IMR-90 (cell line): ENCODE measurements at regions not wholly inside any gene's neighbourhood (a gene's known extent, or its start where the extent isn't known, plus 50 kb on each side); places are given as distances from the start of the nearest gene placed in this dataset.

ENCODE experiments used
- ATAC-seq: fragments of 200-7000 bp; cut with Tn5 transposase; 2 replicates; pipeline ENCODE4 v1.9.1; 2020; ENCODE audit warnings: low read depth, mild to moderate bottlenecking, moderate library complexity
- BruUV-seq: library from RNA; stranded (reverse); fragments of 400-500 nt; replicated peaks from 2 replicates; lab custom pipeline; 2021; lab: Mats Ljungman, UMichigan
- CTCF ChIA-PET: fragments of 300-600 bp; formaldehyde crosslinking; extraction: SDS; loops from one replicate; lab custom pipeline; 2021; ENCODE audit warnings: antibody characterized with exemption; lab: Yijun Ruan, JAX
- POLR2A ChIA-PET: fragments of 300-600 bp; sonication (Branson Sonifier 250); formaldehyde crosslinking; loops from one replicate; lab custom pipeline; 2022; ENCODE audit warnings: antibody characterized with exemption; ENCODE audit not compliant: unreplicated experiment; lab: Charles Lee
- DNase-seq: peaks from one replicate; pipeline ENCODE4 v3.0.0; 2013
- H2AFZ ChIP-seq: replicated peaks from 2 replicates; pipeline ENCODE3; 2013; ENCODE audit warnings: low read length, mild to moderate bottlenecking; ENCODE audit not compliant: poor library complexity
- H2AK5ac ChIP-seq: 2 replicates; pipeline ENCODE4 v1.6.1; 2013; ENCODE audit warnings: low read depth, low read length, inconsistent platforms
- H2AK9ac ChIP-seq: replicated peaks from 2 replicates; pipeline ENCODE3; 2013; ENCODE audit warnings: mild to moderate bottlenecking, low read depth, low read length, moderate library complexity; ENCODE audit not compliant: poor library complexity
- H2BK120ac ChIP-seq: 2 replicates; pipeline ENCODE4 v1.6.1; 2013; ENCODE audit warnings: low read depth, low read length, inconsistent platforms
- H2BK15ac ChIP-seq: 3 replicates; pipeline ENCODE4 v1.6.1; 2013; ENCODE audit warnings: low read depth, low read length, inconsistent platforms
- H2BK20ac ChIP-seq: 2 replicates; pipeline ENCODE4 v1.6.1; 2013; ENCODE audit warnings: low read depth, mild to moderate bottlenecking, inconsistent platforms, low read length, moderate library complexity
- H2BK5ac ChIP-seq: 2 replicates; pipeline ENCODE4 v1.6.1; 2013; ENCODE audit warnings: mild to moderate bottlenecking, low read depth, low read length, inconsistent platforms; ENCODE audit not compliant: poor library complexity, severe bottlenecking
- H3K14ac ChIP-seq: replicated peaks from 2 replicates; pipeline ENCODE4 v1.6.1; 2013; ENCODE audit warnings: low read depth, low read length, inconsistent platforms
- H3K18ac ChIP-seq: 2 replicates; pipeline ENCODE4 v1.6.1; 2013; ENCODE audit warnings: low read depth, low read length, control low read depth
- H3K23ac ChIP-seq: 2 replicates; pipeline ENCODE4 v1.6.1; 2013; ENCODE audit warnings: low read depth, low read length, inconsistent platforms
- H3K27ac ChIP-seq: 2 replicates; pipeline ENCODE4 v1.5.1; 2013; ENCODE audit warnings: mild to moderate bottlenecking, control low read depth, low read length; ENCODE audit not compliant: insufficient read depth
- H3K27me3 ChIP-seq: 2 replicates; pipeline ENCODE4 v1.6.1; 2013; ENCODE audit warnings: low read length; ENCODE audit not compliant: control insufficient read depth, insufficient read depth
- H3K36me3 ChIP-seq: 2 replicates; pipeline ENCODE4 v1.6.1; 2013; ENCODE audit warnings: low read length, mixed read lengths; ENCODE audit not compliant: control insufficient read depth, insufficient read depth
- H3K4ac ChIP-seq: 2 replicates; pipeline ENCODE4 v1.6.1; 2013; ENCODE audit warnings: low read depth, low read length, inconsistent platforms
- H3K4me1 ChIP-seq: 2 replicates; pipeline ENCODE4 v1.6.1; 2013; ENCODE audit warnings: low read length, mixed read lengths; ENCODE audit not compliant: control insufficient read depth, insufficient read depth
- H3K4me2 ChIP-seq: 2 replicates; pipeline ENCODE4 v1.6.1; 2013; ENCODE audit warnings: low read depth, mild to moderate bottlenecking, control low read depth, low read length, moderate library complexity
- H3K4me3 ChIP-seq: 2 replicates; pipeline ENCODE4 v1.5.1; 2013; ENCODE audit warnings: low read depth, mild to moderate bottlenecking, control low read depth, low read length, moderate library complexity; ENCODE audit not compliant: insufficient read depth
- H3K56ac ChIP-seq: 2 replicates; pipeline ENCODE4 v1.6.1; 2013; ENCODE audit warnings: low read length, inconsistent platforms; ENCODE audit not compliant: insufficient read depth; ENCODE audit errors: extremely low read depth
- H3K79me1 ChIP-seq, 2 experiments: 2 replicates each; pipeline ENCODE4 v1.6.1; 2013; ENCODE audit warnings: low read length in 2 of 2, inconsistent platforms in 1 of 2, low read depth in 1 of 2
- H3K9ac ChIP-seq: 2 replicates; pipeline ENCODE4 v1.6.1; 2013; ENCODE audit warnings: low read depth, low read length, control low read depth
- H3K9me1 ChIP-seq: 2 replicates; pipeline ENCODE4 v1.6.1; 2013; ENCODE audit warnings: low read length, inconsistent platforms; ENCODE audit not compliant: insufficient read depth
- H3K9me3 ChIP-seq: 2 replicates; pipeline ENCODE4 v1.6.1; 2013; ENCODE audit warnings: low read length; ENCODE audit not compliant: control insufficient read depth, insufficient read depth
- H4K20me1 ChIP-seq: 2 replicates; pipeline ENCODE4 v1.6.1; 2013; ENCODE audit warnings: low read length, inconsistent platforms; ENCODE audit not compliant: insufficient read depth
- H4K5ac ChIP-seq: 2 replicates; pipeline ENCODE4 v1.6.1; 2013; ENCODE audit warnings: mild to moderate bottlenecking, low read depth, low read length, control low read depth
- H4K8ac ChIP-seq, 2 experiments: 2 replicates each; pipeline ENCODE4 v1.6.1; 2013; ENCODE audit warnings: low read depth in 2 of 2, low read length in 2 of 2, control low read depth in 1 of 2, inconsistent platforms in 1 of 2
- H4K91ac ChIP-seq: 2 replicates; pipeline ENCODE4 v1.6.1; 2013; ENCODE audit warnings: low read depth, low read length, inconsistent platforms; ENCODE audit not compliant: insufficient read depth
- BHLHE40 ChIP-seq: fragments of 150-350 bp; IDR thresholded peaks from 2 replicates; pipeline ENCODE4 v1.6.1; 2016; ENCODE audit warnings: mild to moderate bottlenecking, low read depth, low read length
- CEBPB ChIP-seq: IDR thresholded peaks from 2 replicates; pipeline ENCODE4 v1.6.1; 2012; ENCODE audit warnings: low read depth, low read length, improper control_type of control experiment
- ELK1 ChIP-seq: fragments of 150-350 bp; IDR thresholded peaks from 2 replicates; pipeline ENCODE4 v1.6.1; 2016; ENCODE audit warnings: low read depth, mild to moderate bottlenecking, low read length, moderate library complexity, borderline replicate concordance
- MAZ ChIP-seq: IDR thresholded peaks from 2 replicates; pipeline ENCODE4 v1.6.1; 2012; ENCODE audit warnings: low read depth, mild to moderate bottlenecking, low read length, improper control_type of control experiment, moderate library complexity, borderline replicate concordance
- MXI1 ChIP-seq: IDR thresholded peaks from 2 replicates; pipeline ENCODE4 v1.6.1; 2012; ENCODE audit warnings: low read depth, mild to moderate bottlenecking, low read length, moderate library complexity, borderline replicate concordance
- NFE2L2 ChIP-seq: fragments of 150-350 bp; IDR thresholded peaks from 2 replicates; pipeline ENCODE4 v1.6.1; 2016; ENCODE audit warnings: low read depth, mild to moderate bottlenecking, low read length
- POLR2A ChIP-seq: IDR thresholded peaks from 2 replicates; pipeline ENCODE4 v1.6.1; 2012; ENCODE audit warnings: mild to moderate bottlenecking, low read depth, low read length
- RAD21 ChIP-seq: IDR thresholded peaks from 2 replicates; pipeline ENCODE4 v1.6.1; 2012; ENCODE audit warnings: low read length, improper control_type of control experiment
- RFX5 ChIP-seq: IDR thresholded peaks from 2 replicates; pipeline ENCODE4 v1.8.0; 2012; ENCODE audit warnings: low read depth, mild to moderate bottlenecking, low read length, moderate library complexity
- WGBS, 2 experiments: methylation state at CpG; one replicate each; pipeline versions ENCODE4 v1.1.5 to v1.1.7; 2013; ENCODE audit warnings: missing lambda C conversion rate in 2 of 2; ENCODE audit not compliant: insufficient read length in 1 of 2; ENCODE audit errors: extremely low coverage in 2 of 2; 5-methylcytosine and 5-hydroxymethylcytosine counted together
- dilution Hi-C: fragments of 300-500 bp; cut with HindIII; formaldehyde crosslinking; loops from one replicate; pipeline ENCODE4 v1.14.3; 2018; ENCODE audit warnings: low sequenced_read_pairs; ENCODE audit not compliant: unreplicated experiment
- in situ Hi-C: fragments of 300-500 bp; cut with MboI; formaldehyde crosslinking; loops from 3 replicates; pipeline ENCODE4 v1.14.3; 2019; ENCODE audit warnings: low sequenced_read_pairs, inconsistent platforms, mixed read lengths
- intact Hi-C: fragments of 100-400 bp; cut with micrococcal nuclease; formaldehyde crosslinking; loops from 2 replicates; pipeline ENCODE4 v1.10.0; 2022

GRCh38 chr17:77720946-77721845 is 237.3 kb upstream of the TNRC6C start:
- peaks cover 17% of the 10 kb centered on the region for H3K27me3 ChIP-seq
- no peak for DNase-seq
- H2BK5ac ChIP-seq: no peak overlapping the region
- H4K20me1 ChIP-seq: no peaks in the 10 kb centered on the region
- H3K79me1 ChIP-seq: no peaks in the 10 kb centered on the region
- H4K8ac ChIP-seq: no peak overlapping the region
- no peak overlapping the region for H3K4ac ChIP-seq
- POLR2A ChIA-PET: no interaction called here
- no peak overlapping the region for H4K91ac ChIP-seq
- H3K14ac ChIP-seq: no peak overlapping the region
- H3K4me3 ChIP-seq: no peak overlapping the region
- no peak overlapping the region for H2AFZ ChIP-seq
- TF ChIP-seq NFE2L2: no peak
- no peak for TF ChIP-seq MAZ
- TF ChIP-seq RAD21: no peak
- no peak for TF ChIP-seq CEBPB
- no peak for TF ChIP-seq POLR2A
- TF ChIP-seq BHLHE40: no peak
- no peak for TF ChIP-seq ELK1
- TF ChIP-seq RFX5: no peak
- no peak for TF ChIP-seq MXI1
- H3K9me1 ChIP-seq: no peaks in the 10 kb centered on the region
- H2BK20ac ChIP-seq: no peak overlapping the region
- H4K5ac ChIP-seq: no peak overlapping the region
- H3K4me2 ChIP-seq: no peak overlapping the region
- dilution Hi-C loops: no loop called here
- CTCF ChIA-PET: no interaction called here
- no peaks in the 10 kb centered on the region for H3K36me3 ChIP-seq
- WGBS, 2 experiments: 59% methylated on average over 9 of the region's 14 CpGs; no CpG with 5 or more reads in 1 of the 2 experiments
- no peak overlapping the region for H2BK120ac ChIP-seq
- no peak for ATAC-seq
- no peak overlapping the region for H2BK15ac ChIP-seq
- H3K4me1 ChIP-seq: no peaks in the 10 kb centered on the region
- H3K18ac ChIP-seq: no peak overlapping the region
- in situ Hi-C loops: no loop called here
- no peak overlapping the region for H2AK5ac ChIP-seq
- H3K9me3 ChIP-seq: no peaks in the 10 kb centered on the region
- no peak overlapping the region for H3K23ac ChIP-seq
- no peak overlapping the region for H3K56ac ChIP-seq
- intact Hi-C loops: no loop called here
- H2AK9ac ChIP-seq: no peak overlapping the region
- no peak overlapping the region for H3K27ac ChIP-seq
- H3K9ac ChIP-seq: no peak overlapping the region
- no TSS peak for BruUV-seq
